ENCODE measurements at regions not wholly inside any gene's neighbourhood (a gene's known extent, or its start where the extent isn't known, plus 50 kb on each side); places are given as distances from the start of the nearest gene placed in this dataset.
"Not testable (repeated sequence)": the region's sequence is repeated elsewhere in the genome, so short reads cannot be mapped to it uniquely, and the experiment has no call there.

- not testable (repeated sequence) for TF ChIP-seq CTCF, POLR2A, POLR2AphosphoS5, EP300 (IDR thresholded peaks at IDR 0.05)
Observed at GRCh38 chr13:58504202-58504700, 872.7 kb downstream of the PCDH17 start.

Measured in upper lobe of left lung (tissue), 4 donors.